Stimulated activated CD4-positive, alpha-beta T cell treated with anti-CD3 and anti-CD28 coated beads, Interleukin-2, amount 100 ng/mL, for 48 hours (primary cell): ENCODE measurements at regions not wholly inside any gene's neighbourhood (a gene's known extent, or its start where the extent isn't known, plus 50 kb on each side); places are given as distances from the start of the nearest gene placed in this dataset.

ENCODE experiments used
- DNase-seq, 2 donors: peaks; one replicate each; pipeline ENCODE4 v3.0.0-alpha.2; 2020

DNA sequence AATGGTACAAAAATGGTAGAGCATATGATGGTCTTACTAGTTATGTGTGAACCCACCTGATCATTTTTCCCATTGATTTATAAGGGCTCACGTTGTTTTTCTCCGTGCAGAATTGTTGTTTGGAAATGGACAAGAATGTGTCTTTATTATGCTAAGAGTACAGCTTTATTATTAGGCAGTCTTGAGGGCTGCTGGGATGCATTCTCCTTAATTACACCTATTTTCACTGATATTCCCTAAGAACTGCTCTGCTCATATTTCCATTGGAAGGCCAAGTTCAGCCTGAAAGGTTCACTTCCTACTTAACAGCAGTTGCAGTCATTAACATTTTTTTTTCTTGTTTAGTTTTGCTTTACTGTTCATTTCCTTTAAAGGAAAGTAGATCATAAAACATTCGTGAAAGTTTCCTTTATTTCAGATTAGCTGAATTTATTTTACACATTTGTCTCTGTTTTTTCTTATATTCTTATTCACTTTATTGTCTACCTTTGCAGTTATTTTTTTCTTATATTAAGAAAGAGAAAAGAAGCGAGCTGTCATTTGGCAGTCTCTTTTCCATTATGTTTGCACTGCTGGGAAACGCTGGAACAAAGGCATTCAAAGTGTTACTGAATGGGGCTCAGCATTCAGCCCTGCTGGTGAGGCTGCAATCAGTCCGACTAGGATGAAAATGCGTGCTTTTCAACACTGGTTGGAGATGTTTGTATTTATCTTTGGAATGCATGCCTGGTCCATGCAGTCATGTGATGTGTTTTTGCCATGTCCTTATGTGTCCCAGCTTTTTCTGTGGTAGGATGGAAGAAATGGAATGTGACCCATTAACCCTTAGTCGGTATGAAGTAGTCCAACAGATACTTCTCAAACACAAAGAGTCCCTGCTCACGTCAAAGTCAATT is 602.7 kb upstream of the ZNF608 start:
- DNase-seq, result no peak

DNA sequence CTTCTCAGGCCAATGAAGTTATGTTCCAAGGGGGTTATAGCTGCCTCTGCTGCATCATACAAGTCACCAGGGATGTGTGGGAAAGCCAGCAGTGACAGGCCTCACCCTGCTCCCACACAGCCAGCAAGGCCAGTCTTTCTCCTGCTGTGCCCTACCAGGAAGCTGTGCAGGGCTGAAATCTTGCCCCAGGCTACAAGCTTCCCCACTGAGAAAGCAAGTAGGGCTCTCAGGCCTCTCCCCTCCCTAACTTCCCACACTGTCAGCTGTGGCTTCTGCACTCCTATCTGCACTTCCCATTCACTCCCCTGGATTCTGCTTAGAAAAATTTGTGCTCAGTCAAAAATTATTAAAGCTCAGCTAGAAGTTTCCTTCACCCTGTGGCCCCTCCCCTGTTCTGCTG is 611.2 kb upstream of the ZNF608 start:
- DNase-seq, result no peak

DNA sequence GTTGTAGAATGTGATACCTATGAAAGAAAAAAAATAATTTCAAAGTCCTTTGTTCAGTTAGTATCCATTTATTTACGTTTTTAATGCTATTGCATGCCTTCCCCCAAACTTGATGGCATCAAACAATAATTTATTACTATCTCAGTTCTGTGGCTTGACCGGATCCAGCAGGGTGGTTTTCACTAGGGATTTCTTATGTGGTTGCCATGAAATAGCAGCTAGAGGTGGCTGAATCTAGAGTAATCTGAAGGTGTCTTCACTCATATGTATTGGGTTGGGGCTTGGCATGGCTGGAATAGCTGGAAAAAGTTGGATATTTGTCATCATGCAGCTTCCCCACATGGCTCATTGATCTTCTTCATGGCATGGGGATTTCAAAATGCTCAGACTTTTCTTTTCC is 619.3 kb upstream of the ZNF608 start:
- DNase-seq, result no peak

DNA sequence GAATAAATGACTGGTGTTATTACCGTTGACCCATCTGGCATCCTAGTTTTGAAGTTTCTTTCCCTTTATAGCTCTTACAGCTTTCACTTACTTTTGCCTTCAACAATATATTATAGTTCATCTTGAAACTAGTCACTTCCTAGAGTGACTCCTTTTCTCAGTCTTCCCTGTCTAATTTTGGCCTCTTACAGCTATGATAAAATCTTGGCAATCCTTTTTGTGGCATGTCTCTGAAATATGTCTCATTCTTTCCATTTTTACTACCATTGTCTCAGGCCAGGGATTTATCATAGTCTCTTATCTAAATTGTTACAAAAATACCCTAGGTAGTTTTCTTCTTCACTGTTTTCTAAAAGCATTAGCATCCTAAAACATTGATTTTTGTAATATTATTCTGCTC is 621.3 kb upstream of the ZNF608 start:
- no peak for DNase-seq

DNA sequence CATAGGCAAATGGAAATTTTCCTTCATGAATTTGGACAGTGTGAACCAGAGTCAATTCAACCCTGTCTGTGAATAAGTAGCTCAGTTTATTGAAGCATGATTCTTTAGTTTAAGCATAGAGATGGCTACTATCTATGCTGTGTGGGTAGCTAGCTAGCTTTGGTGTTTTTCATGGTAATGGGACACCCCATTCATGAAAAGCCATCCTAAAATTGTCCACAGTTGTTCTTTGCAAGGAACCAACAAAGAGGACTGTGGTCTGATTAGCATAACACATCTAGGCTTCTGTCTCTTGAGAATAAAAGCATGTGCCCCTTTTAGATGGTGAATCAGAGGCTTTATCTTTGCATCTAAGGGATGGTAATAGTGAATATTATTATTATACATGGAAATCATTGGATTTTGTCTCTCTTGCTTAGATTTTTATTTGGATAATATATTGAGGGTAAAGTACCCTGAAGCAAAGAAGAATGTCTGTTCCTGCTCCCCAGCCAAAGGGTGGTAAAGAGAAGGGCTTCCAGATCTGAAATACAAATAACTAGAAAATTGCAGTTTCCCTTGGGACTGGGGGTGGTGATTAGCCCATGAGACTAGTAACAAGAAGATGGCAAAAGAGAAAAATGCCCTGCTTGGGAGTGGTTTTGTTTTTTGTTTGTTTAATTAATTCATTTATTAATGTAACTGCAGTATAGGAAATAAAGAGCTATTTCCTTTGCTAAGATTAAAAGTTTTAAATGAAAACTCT is 624.2 kb upstream of the ZNF608 start:
- no peak for DNase-seq

DNA sequence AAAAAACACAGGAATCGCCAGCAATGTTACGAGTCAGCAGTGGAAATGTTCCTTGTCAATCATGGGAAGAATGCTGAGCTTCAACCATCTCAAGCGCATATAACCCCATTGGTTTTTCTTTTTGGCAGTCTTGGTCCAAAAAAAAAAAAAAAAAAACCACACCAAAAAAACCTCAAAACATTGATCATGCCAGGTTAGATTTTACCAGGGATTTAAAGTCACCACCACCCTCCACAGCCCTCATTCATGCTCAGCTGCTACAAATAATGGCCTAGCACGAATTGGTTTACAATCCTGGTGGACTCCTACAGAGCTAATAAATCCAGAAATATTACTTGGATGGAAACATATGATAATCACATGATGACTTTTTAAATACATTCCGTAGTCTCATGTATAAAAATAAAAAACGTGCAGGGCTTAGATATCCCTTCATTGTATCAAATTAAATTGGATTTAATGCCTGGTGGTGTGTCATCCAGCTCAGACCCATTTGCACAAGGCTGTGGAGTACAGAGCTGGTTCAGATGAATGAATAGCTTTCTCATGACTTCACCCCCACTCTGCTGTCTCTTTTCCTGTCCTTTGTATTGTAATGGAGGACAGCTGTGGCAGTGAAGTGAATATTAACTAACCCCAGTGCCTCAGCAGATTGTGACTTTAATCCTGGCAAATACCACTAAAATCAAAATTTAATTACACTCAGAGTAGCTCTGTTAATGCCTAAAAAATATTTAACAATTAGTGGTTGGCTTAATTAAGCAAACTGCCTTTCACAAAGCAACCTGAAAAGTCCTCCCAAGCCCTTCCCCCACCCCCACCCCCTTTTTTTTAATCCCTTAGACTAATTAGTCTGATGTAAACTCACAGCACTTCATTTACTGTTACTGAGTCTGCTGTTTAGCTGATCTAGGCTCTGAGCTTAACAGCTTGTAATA is 626.5 kb upstream of the ZNF608 start:
- no peak for DNase-seq

DNA sequence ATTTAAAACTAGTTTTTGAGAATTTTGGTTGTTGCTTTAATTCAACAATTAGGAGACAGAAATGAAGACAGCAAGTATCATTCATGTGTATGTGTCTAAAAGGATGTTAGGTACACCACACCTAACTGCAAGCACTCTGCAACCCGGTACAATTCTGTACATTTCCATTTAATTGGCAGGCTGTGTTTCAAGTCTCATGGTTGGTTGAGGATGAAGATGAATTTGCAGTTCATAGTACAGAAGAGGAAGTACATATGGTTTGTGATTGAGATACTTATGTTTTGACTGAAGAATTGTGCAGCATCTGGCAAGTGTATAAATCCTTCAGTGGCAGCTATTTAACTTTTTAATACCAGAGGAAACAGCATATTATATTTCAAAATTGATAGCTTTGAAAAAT is 628.7 kb upstream of the ZNF608 start:
- DNase-seq, result no peak

DNA sequence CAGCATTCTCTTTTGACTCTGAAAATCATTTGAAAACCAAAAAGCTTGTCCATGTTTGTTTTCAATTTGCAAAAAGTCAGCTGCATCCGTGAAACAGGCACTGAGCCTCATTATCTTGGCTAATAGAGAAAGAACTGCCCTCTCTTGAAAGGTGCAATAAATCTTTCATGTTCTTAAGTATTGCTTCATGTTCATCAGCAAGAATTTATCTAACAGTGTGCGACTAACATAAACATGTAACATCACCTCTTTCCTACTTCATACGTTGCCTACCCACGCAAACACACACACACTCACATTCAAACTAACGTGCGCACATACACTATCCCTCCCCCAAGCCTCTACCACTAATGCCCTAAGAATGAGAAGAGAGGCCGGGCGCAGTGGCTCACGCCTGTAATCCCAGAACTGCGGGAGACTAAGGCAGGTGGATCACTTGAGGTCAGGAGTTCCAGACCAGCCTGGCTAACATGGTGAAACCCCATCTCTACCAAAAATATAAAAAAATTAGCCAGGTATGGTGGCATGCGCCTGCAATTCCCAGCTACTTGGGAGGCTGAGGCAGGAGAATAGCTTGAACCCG is 629.7 kb upstream of the ZNF608 start:
- no peak for DNase-seq

DNA sequence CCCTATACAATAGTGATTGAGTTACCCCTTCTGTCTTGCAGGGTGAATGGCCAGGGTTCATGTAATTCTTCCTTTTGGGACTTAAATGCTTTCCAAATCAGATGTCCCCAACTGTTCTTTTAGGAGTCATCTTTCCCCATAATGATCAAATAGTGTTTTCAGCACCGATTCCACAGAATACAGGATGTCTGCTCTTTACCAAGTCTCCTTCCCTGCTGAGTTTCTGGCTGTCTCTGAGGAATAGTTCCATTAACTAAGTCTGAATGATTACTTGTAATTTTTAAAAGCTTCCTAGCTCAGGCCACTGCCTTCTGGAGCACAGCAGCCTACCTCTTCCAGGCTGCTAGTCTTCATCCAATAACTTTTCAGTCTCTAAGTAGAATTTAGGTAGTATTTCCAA is 630.7 kb upstream of the ZNF608 start:
- no peak for DNase-seq

DNA sequence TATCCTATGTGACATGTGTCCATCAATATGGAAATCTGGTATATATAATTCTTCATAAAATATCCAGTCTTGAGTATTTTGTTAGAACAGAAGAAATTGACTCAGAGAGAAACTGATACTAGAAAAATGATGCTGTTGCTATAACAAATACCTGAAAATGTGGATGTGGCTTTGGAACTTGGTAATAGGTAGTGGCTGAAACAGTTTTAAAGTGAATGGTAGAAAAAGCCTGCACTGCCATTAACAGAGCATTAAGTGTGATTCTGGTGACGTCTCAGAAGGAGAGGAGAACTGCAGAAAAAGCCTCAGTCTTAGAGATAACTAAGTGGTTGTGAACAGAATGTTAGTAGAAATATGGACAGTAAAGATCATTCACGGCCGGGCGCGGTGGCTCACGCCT is 634.9 kb upstream of the ZNF608 start:
- DNase-seq, result no peak

DNA sequence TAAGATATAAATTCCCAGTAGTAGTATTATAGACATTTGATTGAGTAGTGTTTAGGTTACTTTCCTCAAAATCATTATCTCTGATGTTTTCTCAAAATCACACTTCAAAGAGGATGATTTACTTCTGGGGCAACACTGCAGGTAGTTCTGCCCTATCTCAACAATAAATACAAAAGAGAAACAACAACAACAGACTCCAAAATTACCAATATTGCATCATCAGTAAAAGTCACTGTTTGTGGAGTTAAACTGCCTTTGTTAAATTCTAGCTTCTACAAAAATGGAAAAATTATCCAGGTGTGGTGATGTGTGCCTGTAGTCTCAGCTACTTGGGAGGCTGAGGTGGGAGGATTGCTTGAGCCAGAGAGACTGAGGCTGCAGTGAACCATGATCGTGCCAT is 637.6 kb upstream of the ZNF608 start:
- DNase-seq, result no peak

DNA sequence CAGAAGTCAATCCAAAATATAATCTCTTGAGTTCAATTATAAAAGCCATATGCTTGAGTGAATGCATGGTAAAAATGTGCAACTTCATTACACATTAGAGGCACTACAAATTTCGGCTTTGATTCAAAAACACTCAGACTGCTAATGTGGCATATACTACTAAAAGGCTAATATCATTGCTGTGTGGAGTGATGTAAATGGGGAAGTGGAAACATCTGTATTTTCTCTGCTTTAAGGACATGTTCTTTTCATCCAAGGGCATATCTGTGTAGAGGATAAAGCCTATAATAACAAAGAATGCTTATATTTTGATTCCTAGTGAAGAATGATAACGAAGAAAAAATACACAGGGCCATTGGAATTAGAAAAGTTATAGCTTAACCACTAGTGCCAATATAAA is 643.9 kb upstream of the ZNF608 start:
- no peak for DNase-seq

DNA sequence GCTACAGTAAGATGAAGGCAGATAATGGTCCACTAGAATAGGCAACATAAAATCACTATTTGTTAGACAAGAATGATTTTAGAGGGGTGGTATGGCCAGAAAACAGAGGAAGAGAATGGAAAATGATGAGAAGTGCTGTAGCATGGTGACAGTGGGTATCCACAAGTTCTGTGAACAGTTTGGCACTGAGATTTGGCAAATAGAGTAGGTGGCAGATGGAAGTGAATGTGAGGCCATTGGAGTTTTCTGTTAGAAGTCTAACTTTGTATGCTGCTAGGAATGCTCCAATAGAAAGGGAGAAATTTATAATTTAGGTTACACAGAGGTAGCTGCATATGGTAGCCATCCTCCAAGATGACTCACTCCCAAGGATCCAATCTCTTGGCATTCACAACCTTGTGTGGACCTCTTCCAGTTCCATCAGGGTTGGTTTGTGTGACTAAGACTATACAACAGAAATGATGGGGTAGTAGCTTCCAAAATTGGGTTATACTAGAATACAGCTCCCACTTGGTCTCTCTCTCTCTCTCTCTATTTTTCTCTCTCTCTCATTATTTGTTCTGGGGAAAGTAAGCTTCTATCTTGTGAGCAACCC is 646.9 kb upstream of the ZNF608 start:
- DNase-seq, result no peak

DNA sequence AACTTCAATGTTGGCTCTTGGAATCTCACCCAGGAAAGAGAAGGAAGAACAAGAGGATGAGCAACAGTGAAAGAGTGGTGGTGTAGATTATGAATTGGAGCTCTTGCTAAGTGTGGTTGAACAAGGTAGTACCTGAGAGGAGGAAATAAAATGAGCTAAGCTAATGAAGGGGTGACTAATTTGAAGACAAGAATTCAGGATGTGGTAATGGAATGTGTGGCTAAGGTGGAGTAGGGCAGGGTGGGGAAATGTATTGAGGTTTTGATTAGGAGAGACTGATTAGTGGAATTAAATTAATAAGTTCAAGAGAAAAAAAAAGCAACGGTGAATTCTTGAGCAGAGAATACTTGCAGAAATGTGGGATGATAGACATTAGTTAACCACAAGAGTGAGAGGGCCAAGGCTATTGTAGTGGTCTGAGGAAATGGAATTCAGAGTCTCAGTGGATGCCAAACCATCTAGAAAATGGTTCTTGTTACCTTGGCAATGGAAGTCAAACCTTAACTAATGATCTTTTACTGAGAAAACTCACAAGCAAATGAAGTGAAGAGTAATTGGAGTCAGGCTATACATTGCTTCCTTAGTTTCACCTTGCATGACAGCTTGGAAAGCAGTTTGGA is 648.3 kb upstream of the ZNF608 start:
- DNase-seq, result no peak

DNA sequence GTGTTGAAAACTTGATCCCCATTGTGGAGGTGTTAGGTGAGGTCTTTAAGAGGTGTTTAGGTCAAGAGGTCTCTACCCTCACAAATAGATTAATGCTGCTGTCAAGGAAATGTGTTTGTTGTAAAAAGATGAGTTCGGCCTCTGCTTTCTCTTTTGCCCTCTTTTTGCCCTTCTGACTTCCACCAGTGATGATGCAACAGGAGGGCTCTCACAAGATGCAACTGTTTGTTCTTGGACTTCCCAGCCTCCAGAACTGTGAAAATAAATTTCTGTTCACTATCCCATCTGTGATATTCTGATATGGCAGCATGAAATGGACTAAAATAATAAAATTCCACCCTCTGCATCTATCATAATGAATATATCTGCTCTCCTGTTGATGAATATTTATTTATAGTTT is 650.0 kb upstream of the ZNF608 start:
- no peak for DNase-seq

DNA sequence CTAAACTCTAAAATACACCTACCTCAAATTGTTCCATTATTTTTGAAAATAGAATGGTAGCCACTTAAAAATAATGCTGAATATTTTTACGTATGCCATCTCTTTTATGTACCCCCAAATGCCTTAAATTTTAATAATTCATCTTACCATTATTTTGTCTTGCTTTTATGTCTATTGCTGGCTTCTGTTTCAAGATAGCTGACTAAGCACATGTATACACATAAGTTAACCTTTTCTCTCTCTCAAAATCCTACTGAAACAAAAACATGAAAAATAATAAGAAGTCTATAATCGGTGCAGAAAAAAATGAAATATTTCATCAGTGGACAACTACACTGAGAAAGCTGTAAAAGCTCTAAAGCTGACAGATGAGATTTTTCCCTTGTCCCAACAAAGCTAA is 652.0 kb upstream of the ZNF608 start:
- no peak for DNase-seq

DNA sequence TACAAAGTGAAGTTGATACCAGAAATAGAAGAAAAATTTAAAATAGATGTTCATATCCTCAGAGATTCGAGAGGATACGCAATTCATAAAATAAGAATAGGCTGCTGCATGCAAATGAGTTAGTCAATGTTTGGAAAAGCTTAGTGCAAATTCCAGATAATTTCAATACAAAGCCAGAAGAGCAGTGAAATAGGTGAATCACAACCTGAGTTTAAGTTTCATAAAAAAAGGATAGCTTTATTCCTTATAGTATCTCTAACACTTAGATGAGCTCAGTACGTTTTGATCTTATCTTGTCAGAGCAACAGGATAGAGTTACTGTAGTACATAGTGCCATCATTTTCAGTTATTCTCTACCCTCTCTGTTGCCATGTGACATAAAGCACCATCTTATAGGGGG is 653.4 kb upstream of the ZNF608 start:
- DNase-seq, result no peak

DNA sequence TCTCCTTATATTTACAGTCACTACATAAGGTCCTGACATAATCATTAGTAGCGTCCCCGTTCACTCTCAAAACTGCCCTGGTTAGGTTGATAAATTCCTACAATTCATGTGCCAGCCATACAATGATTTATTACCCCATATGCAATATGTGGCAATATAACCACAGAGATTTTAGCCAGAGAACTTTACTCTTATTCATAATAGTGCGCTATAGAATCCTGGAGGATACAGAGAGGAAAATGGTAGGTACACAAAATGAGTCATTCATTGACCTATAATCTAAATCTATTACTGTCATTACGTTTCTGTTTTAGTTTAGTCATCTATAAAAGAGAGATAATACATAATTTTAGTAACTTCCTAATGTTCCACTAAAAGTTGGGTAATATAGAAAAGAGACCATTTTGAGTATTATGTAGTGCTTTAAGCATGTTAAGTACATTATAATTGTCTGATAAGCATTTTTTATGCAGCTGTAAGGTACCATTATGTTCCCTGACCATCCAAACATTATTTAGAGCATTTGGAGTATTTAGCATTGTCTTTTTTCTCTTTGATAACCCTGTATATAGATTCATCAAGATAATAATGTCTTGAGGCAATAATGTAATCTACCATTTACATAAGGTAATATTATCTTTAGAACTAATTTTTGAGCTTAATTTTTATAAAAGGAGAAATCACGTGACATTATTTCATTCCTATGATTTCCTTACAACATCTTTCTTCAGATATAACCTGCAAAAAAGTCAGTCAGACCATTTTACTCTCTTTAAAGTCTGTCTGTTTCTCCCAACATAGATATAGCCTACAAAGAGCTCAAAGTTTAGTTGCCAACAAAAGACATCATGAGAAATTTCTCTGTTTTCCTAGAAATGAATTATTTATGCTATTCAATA is 655.5 kb upstream of the ZNF608 start:
- DNase-seq, result no peak

DNA sequence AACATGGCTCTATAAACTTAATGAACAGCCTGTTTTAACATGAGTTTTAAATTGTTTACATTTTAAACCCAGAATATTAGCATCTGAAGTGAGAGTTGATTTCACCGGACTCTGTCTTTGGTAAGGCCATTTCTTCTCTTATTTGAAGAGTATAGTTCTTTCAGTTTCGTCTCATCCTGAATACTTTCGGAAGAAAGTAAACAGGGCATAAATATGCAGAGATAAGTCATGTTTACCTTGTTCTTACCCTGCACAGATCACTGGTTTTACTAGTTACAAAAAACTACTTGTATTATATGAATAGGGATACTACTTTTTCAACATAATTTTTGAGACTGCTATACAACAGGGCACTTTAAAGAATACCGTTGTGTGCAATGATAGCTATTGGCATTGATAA is 656.3 kb upstream of the ZNF608 start:
- DNase-seq, result no peak

DNA sequence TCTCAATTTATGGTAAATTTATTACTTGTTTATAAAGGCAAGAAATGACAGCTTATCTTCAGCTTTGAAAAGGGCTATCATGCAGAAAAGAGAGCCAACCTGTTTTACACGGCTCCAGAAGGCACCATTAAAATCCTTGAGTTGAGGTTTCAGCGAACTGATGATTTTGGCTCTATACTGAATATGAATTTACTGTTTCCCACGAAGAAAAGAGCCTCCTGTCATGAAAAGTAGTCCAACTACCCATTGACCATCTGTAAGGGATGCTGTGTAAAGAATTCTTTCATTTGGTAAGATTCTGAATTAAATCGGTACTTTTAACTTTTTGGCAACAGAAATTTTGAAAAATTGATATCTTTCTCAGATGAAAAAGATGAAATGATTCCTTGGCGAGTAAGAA is 657.6 kb upstream of the ZNF608 start:
- DNase-seq, result no peak
